HepG2 (cell line): ENCODE measurements at regions not wholly inside any gene's neighbourhood (a gene's known extent, or its start where the extent isn't known, plus 50 kb on each side); places are given as distances from the start of the nearest gene placed in this dataset.

Experiments used
- ATAC-seq: fragments of 200-7000 bp; cut with Tn5 transposase; 3 replicates; pipeline ENCODE4 v1.9.1; 2020; ENCODE audit warnings: mild to moderate bottlenecking, moderate library complexity
- BruUV-seq: library from RNA; stranded (reverse); fragments of 400-500 nt; replicated peaks from 2 replicates; lab custom pipeline; 2021; lab: Mats Ljungman, UMichigan
- CTCF ChIA-PET: fragments of 300-600 bp; formaldehyde crosslinking; extraction: SDS; loops from one replicate; lab custom pipeline; 2021; ENCODE audit warnings: low total read pairs, inconsistent platforms, low intra/inter-chr PET ratio; lab: Yijun Ruan, JAX
- POLR2A ChIA-PET: fragments of 350-600 bp; sonication (Branson Sonifier 250); formaldehyde crosslinking; loops from one replicate; lab custom pipeline; 2020; ENCODE audit warnings: antibody characterized with exemption, inconsistent platforms; lab: Yijun Ruan, JAX
- DNase-seq: peaks from one replicate; pipeline ENCODE4 v3.0.0-alpha.2; 2015; ENCODE audit warnings: low spot score
- FAIRE-seq: peaks from 3 replicates; lab custom pipeline; 2011; peaks lifted over from hg19 to GRCh38; lab: Jason Lieb, UNC
- H2AFZ ChIP-seq: one replicate; pipeline ENCODE4 v1.6.1; 2011; ENCODE audit warnings: low read length, inconsistent platforms
- H3K27ac ChIP-seq: fragments of 300-600 bp; 3 replicates; pipeline ENCODE4 v1.8.0; 2011; ENCODE audit warnings: mixed run types, mild to moderate bottlenecking, mixed read lengths, low read length, inconsistent platforms; ENCODE audit not compliant: insufficient read depth; ENCODE audit errors: extremely low read length
- H3K27me3 ChIP-seq, 2 experiments: fragments of 200-600 bp in 1 of 2; 2 replicates in 1 of 2; 3 replicates in 1 of 2; pipeline versions ENCODE4 v1.6.0 to v1.8.0; 2011; ENCODE audit warnings: low read length in 2 of 2, mild to moderate bottlenecking in 2 of 2, moderate library complexity in 2 of 2, inconsistent platforms in 1 of 2; ENCODE audit not compliant: insufficient read depth in 2 of 2, control insufficient read depth in 1 of 2
- H3K36me3 ChIP-seq, 2 experiments: fragments of 200-600 bp in 1 of 2; replicated peaks in 1 of 2; 2 replicates in 1 of 2; 3 replicates in 1 of 2; pipeline versions ENCODE4 v1.5.1 to v1.8.0; 2011; ENCODE audit warnings: low read length in 2 of 2, inconsistent platforms in 1 of 2; ENCODE audit not compliant: insufficient read depth in 2 of 2, control insufficient read depth in 1 of 2
- H3K4me1 ChIP-seq: 2 replicates; pipeline ENCODE4 v1.5.1; 2012; ENCODE audit warnings: low read length, inconsistent platforms; ENCODE audit not compliant: insufficient read depth
- H3K4me2 ChIP-seq: 2 replicates; pipeline ENCODE4 v1.6.0; 2011; ENCODE audit warnings: low read depth, low read length, inconsistent platforms
- H3K4me3 ChIP-seq, 3 experiments: fragments of 200-600 bp in 1 of 3; sonication (generic), shearing (Covaris generic) in 1 of 3; replicated peaks in 1 of 3; 2 replicates each; pipeline ENCODE4 v1.5.1; 2011 to 2016; ENCODE audit warnings: low read length in 3 of 3, inconsistent platforms in 2 of 3, low read depth in 2 of 3, mild to moderate bottlenecking in 2 of 3, control low read depth in 1 of 3, mixed read lengths in 1 of 3; ENCODE audit not compliant: insufficient read depth in 1 of 3
- H3K79me2 ChIP-seq: one replicate; pipeline ENCODE4 v1.6.1; 2011; ENCODE audit warnings: low read length, inconsistent platforms; ENCODE audit not compliant: insufficient read depth
- H3K9ac ChIP-seq: 2 replicates; pipeline ENCODE4 v1.6.0; 2011; ENCODE audit warnings: mild to moderate bottlenecking, low read depth, low read length, inconsistent platforms; ENCODE audit not compliant: insufficient read depth
- H3K9me3 ChIP-seq: 2 replicates; pipeline ENCODE4 v1.5.1; 2012; ENCODE audit warnings: mild to moderate bottlenecking, low read length
- H4K20me1 ChIP-seq: 2 replicates; pipeline ENCODE4 v1.6.0; 2011; ENCODE audit warnings: inconsistent platforms, mild to moderate bottlenecking, low read length, moderate library complexity; ENCODE audit not compliant: insufficient read depth
- CBX1 ChIP-seq: IDR thresholded peaks from one replicate; pipeline ENCODE4 v1.6.1; 2016; ENCODE audit warnings: antibody characterized with exemption, low read depth
- HNRNPUL1 ChIP-seq: fragments of 200-400 bp; formaldehyde crosslinking; IDR thresholded peaks from 2 replicates; pipeline ENCODE4 v1.6.1; 2017; ENCODE audit warnings: low read depth, mild to moderate bottlenecking, low read length, moderate library complexity
- IKZF5 ChIP-seq: IDR thresholded peaks from 2 replicates; pipeline ENCODE4 v1.6.1; 2018; ENCODE audit warnings: missing genetic modification reagents, mild to moderate bottlenecking, missing compliant biosample characterization
- SIX4 ChIP-seq: sonication (generic); formaldehyde crosslinking; IDR thresholded peaks from 2 replicates; pipeline ENCODE4 v1.4.0; 2020; ENCODE audit warnings: missing genetic modification reagents
- TFDP1 ChIP-seq: IDR thresholded peaks from 2 replicates; pipeline ENCODE4 v1.6.1; 2016; ENCODE audit warnings: missing compliant biosample characterization, missing genetic modification reagents, borderline replicate concordance
- THAP11 ChIP-seq: IDR thresholded peaks from 2 replicates; pipeline ENCODE4 v1.6.1; 2016; ENCODE audit warnings: missing biosample characterization, missing genetic modification reagents
- ZEB1 ChIP-seq: IDR thresholded peaks from 2 replicates; pipeline ENCODE4 v1.6.1; 2012; ENCODE audit warnings: mild to moderate bottlenecking, low read depth, inconsistent platforms; ENCODE audit not compliant: insufficient replicate concordance
- ZNF773 ChIP-seq: sonication (generic); formaldehyde crosslinking; IDR thresholded peaks from 2 replicates; pipeline ENCODE4 v1.4.0; 2020; ENCODE audit warnings: missing genetic modification reagents, borderline replicate concordance
- ZNF781 ChIP-seq: sonication (generic); formaldehyde crosslinking; IDR thresholded peaks from 2 replicates; pipeline ENCODE4 v1.5.1; 2020; ENCODE audit warnings: borderline replicate concordance, mild to moderate bottlenecking, missing genetic modification reagents; ENCODE audit errors: not compliant biosample characterization
- WGBS: methylation state at CpG from one replicate; pipeline ENCODE4 v1.1.6; 2017; ENCODE audit warnings: low lambda C conversion rate; 5-methylcytosine and 5-hydroxymethylcytosine counted together
- in situ Hi-C: cut with HindIII; loops from 2 replicates; pipeline ENCODE4 v1.10.0; 2017; ENCODE audit warnings: low pct_unique_long_range_greater_than_20kb; ENCODE audit not compliant: extremely low pct_ligation_motif_present
- intact Hi-C: fragments of 100-400 bp; cut with micrococcal nuclease; formaldehyde crosslinking; loops from one replicate; pipeline ENCODE4 v1.10.0; 2022; ENCODE audit not compliant: unreplicated experiment

- Histone ChIP-seq H3K4me1 (no peaks in the 10 kb centered on the region), H3K4me3 (no peak overlapping the region), H3K27ac (no peak overlapping the region), H2AFZ (no peak overlapping the region), H3K9me3 (no peaks in the 10 kb centered on the region), H3K36me3 (no peaks in the 10 kb centered on the region), H3K4me2 (no peak overlapping the region), H3K79me2 (no peaks in the 10 kb centered on the region), H3K9ac (no peak overlapping the region)
- WGBS = 52% methylated on average over 2 of the region's 2 CpGs
- in situ Hi-C loops = no loop called here
- ChIA-PET CTCF (no interaction called here), POLR2A (no interaction called here)
- FAIRE-seq = no peak
- no TSS peak for BruUV-seq
- no peak for ATAC-seq
- no peak for TF ChIP-seq CBX1
- TF ChIP-seq THAP11 (CRISPR knock-in tag) = no peak
- TF ChIP-seq ZNF781 = no peak
- no peak for TF ChIP-seq ZEB1
- no peak for TF ChIP-seq TFDP1 (CRISPR knock-in tag)
- no peak for TF ChIP-seq HNRNPUL1
- no peak for TF ChIP-seq SIX4 (CRISPR knock-in tag)
- no peak for TF ChIP-seq IKZF5 (CRISPR knock-in tag)
- no peak for TF ChIP-seq ZNF773
- TF ChIP-seq, all 625 proteins: peak for 0
- Histone ChIP-seq H4K20me1 (no peaks in the 10 kb centered on the region), H3K27me3 (no peaks in the 10 kb centered on the region)
- intact Hi-C loops = no loop called here
- no peak for DNase-seq
Measured at GRCh38 chr13:73816702-73817101, 317.5 kb downstream of the KLF12 start.
